ENCODE measurements at regions not wholly inside any gene's neighbourhood (a gene's known extent, or its start where the extent isn't known, plus 50 kb on each side); places are given as distances from the start of the nearest gene placed in this dataset.

DNA sequence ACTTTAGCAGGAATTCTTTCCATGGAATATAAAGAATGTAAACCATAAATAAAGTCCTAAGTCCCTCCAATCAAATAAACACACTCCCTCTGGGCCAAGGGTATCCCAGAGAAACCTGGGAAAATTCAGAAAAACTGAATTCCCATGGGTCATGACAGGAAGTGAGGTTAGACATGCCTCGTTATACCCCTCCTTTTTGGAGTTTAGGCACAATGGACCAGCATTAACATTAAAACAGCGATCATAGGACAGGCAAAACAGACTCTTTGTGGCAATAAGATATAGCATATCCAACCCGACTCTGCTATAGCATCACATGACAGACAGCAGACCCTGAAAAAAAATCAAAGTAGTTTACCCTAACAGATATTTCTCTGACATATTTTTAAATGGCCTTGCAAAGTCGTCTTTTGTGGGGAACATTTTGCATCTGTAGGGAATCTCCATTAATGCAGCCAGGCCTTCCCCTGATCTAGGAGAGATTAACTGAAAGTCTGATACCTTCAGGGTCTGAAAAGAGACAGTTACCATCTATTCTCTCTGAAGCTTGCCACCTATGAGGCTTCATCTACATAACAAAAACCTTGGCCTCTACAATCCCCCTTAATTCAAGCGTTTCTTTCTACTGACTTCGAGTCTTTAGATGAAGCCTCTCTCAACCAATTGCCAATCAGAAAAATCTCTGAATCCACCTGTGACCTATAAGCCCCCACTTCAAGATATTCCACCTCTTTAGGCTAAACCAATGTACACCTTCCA lies 143.0 kb upstream of the KCNK1 start:
- TF ChIP-seq EZH2 (IDR thresholded peaks at IDR 0.05; ENCODE audit: insufficient read depth, poor library complexity, severe bottlenecking) (no peak), EZH2phosphoT487 (IDR thresholded peaks at IDR 0.05; ENCODE audit: insufficient read depth, low read depth) (no peak)

Data from GM23248 (cell line).